H9 (cell line): ENCODE measurements at regions not wholly inside any gene's neighbourhood (a gene's known extent, or its start where the extent isn't known, plus 50 kb on each side); places are given as distances from the start of the nearest gene placed in this dataset.

ENCODE experiments used
- DNase-seq: peaks from one replicate; pipeline ENCODE4 v3.0.0-alpha.2; 2017
- H2AFZ ChIP-seq: one replicate; pipeline ENCODE4 v1.6.1; 2013; ENCODE audit warnings: mild to moderate bottlenecking, low read length, control low read depth, moderate library complexity
- H2AK5ac ChIP-seq: 2 replicates; pipeline ENCODE4 v1.6.1; 2013; ENCODE audit warnings: low read length, control low read depth, mixed read lengths; ENCODE audit not compliant: insufficient read length
- H2BK120ac ChIP-seq: one replicate; pipeline ENCODE4 v1.6.1; 2013; ENCODE audit warnings: low read depth, mild to moderate bottlenecking, low read length, control low read depth, inconsistent platforms; ENCODE audit not compliant: poor library complexity, severe bottlenecking
- H2BK12ac ChIP-seq: 2 replicates; pipeline ENCODE4 v1.6.1; 2013; ENCODE audit warnings: low read length, control low read depth, mixed read lengths, low read depth; ENCODE audit not compliant: insufficient read length
- H2BK15ac ChIP-seq: 2 replicates; pipeline ENCODE4 v1.6.1; 2013; ENCODE audit warnings: low read depth, low read length, control low read depth
- H2BK20ac ChIP-seq: one replicate; pipeline ENCODE4 v1.6.1; 2013; ENCODE audit warnings: low read depth, mild to moderate bottlenecking, low read length, control low read depth, inconsistent platforms; ENCODE audit not compliant: poor library complexity, severe bottlenecking
- H2BK5ac ChIP-seq: 2 replicates; pipeline ENCODE4 v1.6.1; 2013; ENCODE audit warnings: low read length, control low read depth, mixed read lengths; ENCODE audit not compliant: insufficient read length
- H3K14ac ChIP-seq: 2 replicates; pipeline ENCODE4 v1.6.1; 2013; ENCODE audit warnings: low read length, control low read depth; ENCODE audit not compliant: insufficient read depth
- H3K18ac ChIP-seq: 2 replicates; pipeline ENCODE4 v1.6.1; 2013; ENCODE audit warnings: low read depth, mild to moderate bottlenecking, mixed read lengths, low read length, control low read depth; ENCODE audit not compliant: insufficient read length
- H3K23ac ChIP-seq: 2 replicates; pipeline ENCODE4 v1.6.1; 2013; ENCODE audit warnings: low read length, control low read depth, mixed read lengths, low read depth; ENCODE audit not compliant: insufficient read length
- H3K23me2 ChIP-seq: 2 replicates; pipeline ENCODE4 v1.6.1; 2013; ENCODE audit warnings: low read depth, mild to moderate bottlenecking, mixed read lengths, low read length, control low read depth; ENCODE audit not compliant: insufficient read length, poor library complexity, severe bottlenecking
- H3K27ac ChIP-seq: 2 replicates; pipeline ENCODE4 v1.5.1; 2013; ENCODE audit warnings: low read length, control low read depth, mixed read lengths, low read depth; ENCODE audit not compliant: insufficient read length
- H3K27me3 ChIP-seq: 2 replicates; pipeline ENCODE4 v1.6.1; 2013; ENCODE audit warnings: low read length, control low read depth, inconsistent platforms; ENCODE audit not compliant: insufficient read depth
- H3K4ac ChIP-seq: 2 replicates; pipeline ENCODE4 v1.6.1; 2013; ENCODE audit warnings: low read depth, mild to moderate bottlenecking, control low read depth, inconsistent platforms, low read length, moderate library complexity
- H3K4me1 ChIP-seq: 2 replicates; pipeline ENCODE4 v1.6.1; 2013; ENCODE audit warnings: low read length, control low read depth, inconsistent platforms; ENCODE audit not compliant: insufficient read depth
- H3K4me2 ChIP-seq: 2 replicates; pipeline ENCODE4 v1.6.1; 2013; ENCODE audit warnings: low read length, control low read depth, mixed read lengths; ENCODE audit not compliant: insufficient read length, insufficient read depth
- H3K56ac ChIP-seq: 2 replicates; pipeline ENCODE4 v1.6.1; 2013; ENCODE audit warnings: low read depth, mild to moderate bottlenecking, mixed read lengths, low read length, control low read depth; ENCODE audit not compliant: insufficient read length
- H3K79me1 ChIP-seq: 2 replicates; pipeline ENCODE4 v1.6.1; 2013; ENCODE audit warnings: low read depth, mild to moderate bottlenecking, moderate library complexity, low read length, control low read depth, inconsistent platforms; ENCODE audit not compliant: insufficient read depth, poor library complexity, severe bottlenecking
- H3K79me2 ChIP-seq: 2 replicates; pipeline ENCODE4 v1.6.1; 2013; ENCODE audit warnings: low read length, control low read depth, inconsistent platforms; ENCODE audit not compliant: insufficient read depth
- H3K9ac ChIP-seq: 2 replicates; pipeline ENCODE4 v1.6.1; 2013; ENCODE audit warnings: low read length, control low read depth, mixed read lengths; ENCODE audit not compliant: insufficient read length; ENCODE audit errors: extremely low read depth
- H3K9me3 ChIP-seq: one replicate; pipeline ENCODE4 v1.6.1; 2013; ENCODE audit warnings: low read depth, low read length, inconsistent platforms; ENCODE audit not compliant: control insufficient read depth
- H3T11ph ChIP-seq: one replicate; pipeline ENCODE4 v1.6.1; 2013; ENCODE audit warnings: mild to moderate bottlenecking, low read length, control low read depth, inconsistent platforms
- H4K20me1 ChIP-seq: one replicate; pipeline ENCODE4 v1.6.1; 2013; ENCODE audit not compliant: control insufficient read depth, insufficient read length, insufficient read depth
- H4K5ac ChIP-seq: 2 replicates; pipeline ENCODE4 v1.6.1; 2013; ENCODE audit warnings: low read depth, mild to moderate bottlenecking, mixed read lengths, low read length, control low read depth; ENCODE audit not compliant: insufficient read length
- H4K8ac ChIP-seq: replicated peaks from 2 replicates; pipeline ENCODE4 v1.6.1; 2013; ENCODE audit warnings: low read length, control low read depth, mixed read lengths, low read depth; ENCODE audit not compliant: insufficient read length
- H4K91ac ChIP-seq: 2 replicates; pipeline ENCODE4 v1.6.1; 2013; ENCODE audit warnings: low read depth, mild to moderate bottlenecking, moderate library complexity, mixed read lengths, low read length, control low read depth; ENCODE audit not compliant: insufficient read length
- H3K27ac Mint-ChIP-seq, 3 experiments: 2 replicates in 2 of 3; 3 replicates in 1 of 3; pipeline ENCODE4 v1.8.0; 2020 to 2021; ENCODE audit warnings: mixed read lengths in 3 of 3, mild to moderate bottlenecking in 1 of 3, moderate library complexity in 1 of 3
- H3K27me3 Mint-ChIP-seq: 2 replicates; pipeline ENCODE4 v1.8.0; 2021; ENCODE audit warnings: low read depth, mild to moderate bottlenecking, moderate library complexity, mixed read lengths
- H3K36me3 Mint-ChIP-seq, 3 experiments: 2 replicates in 2 of 3; 3 replicates in 1 of 3; pipeline ENCODE4 v1.8.0; 2020 to 2021; ENCODE audit warnings: low read depth in 3 of 3, mixed read lengths in 3 of 3; ENCODE audit not compliant: insufficient read depth in 1 of 3
- H3K4me1 Mint-ChIP-seq, 2 experiments: 2 replicates each; pipeline ENCODE4 v1.8.0; 2020; ENCODE audit warnings: mixed read lengths in 2 of 2
- H3K4me3 Mint-ChIP-seq, 2 experiments: 2 replicates in 1 of 2; 3 replicates in 1 of 2; pipeline ENCODE4 v1.8.0; 2020 to 2021; ENCODE audit warnings: mild to moderate bottlenecking in 2 of 2, mixed read lengths in 2 of 2, moderate library complexity in 1 of 2
- H3K9me3 Mint-ChIP-seq, 2 experiments: 2 replicates in 1 of 2; 3 replicates in 1 of 2; pipeline ENCODE4 v1.8.0; 2020; ENCODE audit warnings: mild to moderate bottlenecking in 2 of 2, mixed read lengths in 2 of 2, moderate library complexity in 1 of 2
- WGBS: extraction: QIAGEN DNeasy Blood & Tissue Kit; methylation state at CpG from one replicate; pipeline ENCODE4 v1.1.7; 2013; ENCODE audit warnings: missing lambda C conversion rate, low lambda C conversion rate, mixed read lengths; ENCODE audit not compliant: insufficient read length; ENCODE audit errors: extremely low coverage; 5-methylcytosine and 5-hydroxymethylcytosine counted together
- TF ChIP-seq, protein P1 (sequence below): fragments of 200-600 bp; sonication (generic); conservative IDR thresholded peaks from 3 replicates; pipeline ENCODE4 v1.8.0; 2021; ENCODE audit warnings: antibody characterized with exemption, mild to moderate bottlenecking

- no peaks in the 10 kb centered on the region for H3K79me2 ChIP-seq
- H3K4me1 Mint-ChIP-seq, result peaks cover 0 to 7% of the 10 kb centered on the region in 2 experiments; a peak in 3 of 4 replicates
- no peak overlapping the region for H2AK5ac ChIP-seq
- no peak overlapping the region for H3K23ac ChIP-seq
- no peaks in the 10 kb centered on the region for H3K9me3 ChIP-seq
- H3T11ph ChIP-seq, result no peak overlapping the region
- no peak overlapping the region for H3K4me3 Mint-ChIP-seq
- H3K27ac ChIP-seq, result no peak overlapping the region
- no peak overlapping the region for H4K91ac ChIP-seq
- no peak overlapping the region for H2BK120ac ChIP-seq
- no peak overlapping the region for H4K8ac ChIP-seq
- H2BK20ac ChIP-seq, result no peak overlapping the region
- H3K4me1 ChIP-seq, result no peaks in the 10 kb centered on the region
- no peak overlapping the region for H2BK15ac ChIP-seq
- H3K23me2 ChIP-seq, result no peaks in the 10 kb centered on the region
- H3K27ac Mint-ChIP-seq, result no peak overlapping the region
- no peak overlapping the region for H3K18ac ChIP-seq
- no peak overlapping the region for H3K4ac ChIP-seq
- no peak for DNase-seq
- no peaks in the 10 kb centered on the region; a peak in 1 of 5 replicates for H3K9me3 Mint-ChIP-seq
- H3K4me2 ChIP-seq, result no peak overlapping the region
- no peaks in the 10 kb centered on the region for H4K20me1 ChIP-seq
- H3K79me1 ChIP-seq, result no peaks in the 10 kb centered on the region
- WGBS, result no CpG with 5 or more reads among the region's 4 CpGs
- H3K9ac ChIP-seq, result no peak overlapping the region
- no peak overlapping the region for H2AFZ ChIP-seq
- H2BK5ac ChIP-seq, result no peak overlapping the region
- H3K27me3 ChIP-seq, result no peaks in the 10 kb centered on the region
- H3K14ac ChIP-seq, result no peak overlapping the region
- no peaks in the 10 kb centered on the region for H3K36me3 Mint-ChIP-seq
- H3K56ac ChIP-seq, result no peak overlapping the region
- no peak overlapping the region for H4K5ac ChIP-seq
- peaks cover 4% of the 10 kb centered on the region for H3K27me3 Mint-ChIP-seq
- TF ChIP-seq, protein P1, sequence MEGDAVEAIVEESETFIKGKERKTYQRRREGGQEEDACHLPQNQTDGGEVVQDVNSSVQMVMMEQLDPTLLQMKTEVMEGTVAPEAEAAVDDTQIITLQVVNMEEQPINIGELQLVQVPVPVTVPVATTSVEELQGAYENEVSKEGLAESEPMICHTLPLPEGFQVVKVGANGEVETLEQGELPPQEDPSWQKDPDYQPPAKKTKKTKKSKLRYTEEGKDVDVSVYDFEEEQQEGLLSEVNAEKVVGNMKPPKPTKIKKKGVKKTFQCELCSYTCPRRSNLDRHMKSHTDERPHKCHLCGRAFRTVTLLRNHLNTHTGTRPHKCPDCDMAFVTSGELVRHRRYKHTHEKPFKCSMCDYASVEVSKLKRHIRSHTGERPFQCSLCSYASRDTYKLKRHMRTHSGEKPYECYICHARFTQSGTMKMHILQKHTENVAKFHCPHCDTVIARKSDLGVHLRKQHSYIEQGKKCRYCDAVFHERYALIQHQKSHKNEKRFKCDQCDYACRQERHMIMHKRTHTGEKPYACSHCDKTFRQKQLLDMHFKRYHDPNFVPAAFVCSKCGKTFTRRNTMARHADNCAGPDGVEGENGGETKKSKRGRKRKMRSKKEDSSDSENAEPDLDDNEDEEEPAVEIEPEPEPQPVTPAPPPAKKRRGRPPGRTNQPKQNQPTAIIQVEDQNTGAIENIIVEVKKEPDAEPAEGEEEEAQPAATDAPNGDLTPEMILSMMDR, result no peak
- H2BK12ac ChIP-seq, result no peak overlapping the region
These were observed 621.3 kb upstream of the TBX3 start for GRCh38 chr12:115305275-115305674.
